Thyroid gland (tissue), 4 donors: ENCODE measurements at regions not wholly inside any gene's neighbourhood (a gene's known extent, or its start where the extent isn't known, plus 50 kb on each side); places are given as distances from the start of the nearest gene placed in this dataset.

Experiments
- DNase-seq, 2 donors: peaks; one replicate each; pipeline ENCODE4 v3.0.0-alpha.2; 2019
- H3K27ac ChIP-seq, 3 donors: fragments of 200-600 bp; sonication (generic); 1 replicate in 2 of 3; 2 replicates in 1 of 3; pipeline ENCODE4 v1.5.1; 2016 to 2019; ENCODE audit warnings: mild to moderate bottlenecking in 1 of 3, moderate library complexity in 1 of 3
- H3K27me3 ChIP-seq: fragments of 200-600 bp; sonication (generic); one replicate; pipeline ENCODE4 v1.5.1; 2019
- H3K36me3 ChIP-seq, 2 donors: fragments of 200-600 bp; sonication (generic); one replicate each; pipeline ENCODE4 v1.5.1; 2016 to 2019
- H3K4me1 ChIP-seq, 2 donors: fragments of 200-600 bp; sonication (generic); one replicate each; pipeline ENCODE4 v1.5.1; 2017 to 2019
- H3K4me3 ChIP-seq, 3 donors: fragments of 200-600 bp; sonication (generic); replicated peaks in 1 of 3; 1 replicate in 2 of 3; 2 replicates in 1 of 3; pipeline ENCODE4 v1.5.1; 2016; ENCODE audit warnings: mild to moderate bottlenecking in 1 of 3
- H3K9me3 ChIP-seq: fragments of 200-600 bp; sonication (generic); one replicate; pipeline ENCODE4 v1.5.1; 2017
- POLR2A ChIP-seq, 2 donors: fragments of 450-650 bp; IDR thresholded peaks; one replicate each; pipeline ENCODE4 v1.6.1; 2017; ENCODE audit warnings: antibody characterized with exemption in 2 of 2, mild to moderate bottlenecking in 2 of 2, moderate library complexity in 1 of 2
- WGBS, 2 donors: methylation state at CpG; one replicate each; pipeline ENCODE4 v1.1.5; 2017; 5-methylcytosine and 5-hydroxymethylcytosine counted together
- intact Hi-C: fragments of 100-400 bp; cut with DNase I; formaldehyde crosslinking; loops from one replicate; pipeline ENCODE4 v1.15.1; 2023
- TF ChIP-seq, protein P1 (sequence below), 6 experiments: fragments of 200-600 bp in 3 of 6; fragments of 450-650 bp in 3 of 6; sonication (generic) in 3 of 6; IDR thresholded peaks; one replicate each; pipeline ENCODE4 v1.5.1; 2016 to 2019; ENCODE audit warnings: antibody characterized with exemption in 6 of 6, mild to moderate bottlenecking in 2 of 6, inconsistent platforms in 1 of 6, moderate library complexity in 1 of 6

- no peaks in the 10 kb centered on the region for H3K27me3 ChIP-seq
- H3K9me3 ChIP-seq = no peaks in the 10 kb centered on the region
- H3K4me3 ChIP-seq = no peak overlapping the region
- H3K4me1 ChIP-seq = no peaks in the 10 kb centered on the region
- H3K27ac ChIP-seq = no peak overlapping the region
- no peak for DNase-seq
- no peaks in the 10 kb centered on the region for H3K36me3 ChIP-seq
- intact Hi-C loops = no loop called here
- no peak for TF ChIP-seq POLR2A (IDR thresholded peaks at IDR 0.05)
- TF ChIP-seq, protein P1, sequence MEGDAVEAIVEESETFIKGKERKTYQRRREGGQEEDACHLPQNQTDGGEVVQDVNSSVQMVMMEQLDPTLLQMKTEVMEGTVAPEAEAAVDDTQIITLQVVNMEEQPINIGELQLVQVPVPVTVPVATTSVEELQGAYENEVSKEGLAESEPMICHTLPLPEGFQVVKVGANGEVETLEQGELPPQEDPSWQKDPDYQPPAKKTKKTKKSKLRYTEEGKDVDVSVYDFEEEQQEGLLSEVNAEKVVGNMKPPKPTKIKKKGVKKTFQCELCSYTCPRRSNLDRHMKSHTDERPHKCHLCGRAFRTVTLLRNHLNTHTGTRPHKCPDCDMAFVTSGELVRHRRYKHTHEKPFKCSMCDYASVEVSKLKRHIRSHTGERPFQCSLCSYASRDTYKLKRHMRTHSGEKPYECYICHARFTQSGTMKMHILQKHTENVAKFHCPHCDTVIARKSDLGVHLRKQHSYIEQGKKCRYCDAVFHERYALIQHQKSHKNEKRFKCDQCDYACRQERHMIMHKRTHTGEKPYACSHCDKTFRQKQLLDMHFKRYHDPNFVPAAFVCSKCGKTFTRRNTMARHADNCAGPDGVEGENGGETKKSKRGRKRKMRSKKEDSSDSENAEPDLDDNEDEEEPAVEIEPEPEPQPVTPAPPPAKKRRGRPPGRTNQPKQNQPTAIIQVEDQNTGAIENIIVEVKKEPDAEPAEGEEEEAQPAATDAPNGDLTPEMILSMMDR (IDR thresholded peaks at IDR 0.05) = no peak
- WGBS, 2 donors = 76 to 87% methylated on average over 5 of the region's 5 CpGs
Measured at GRCh38 chr3:147915057-147915456, 505.9 kb downstream of the ZIC1 start.

DNA sequence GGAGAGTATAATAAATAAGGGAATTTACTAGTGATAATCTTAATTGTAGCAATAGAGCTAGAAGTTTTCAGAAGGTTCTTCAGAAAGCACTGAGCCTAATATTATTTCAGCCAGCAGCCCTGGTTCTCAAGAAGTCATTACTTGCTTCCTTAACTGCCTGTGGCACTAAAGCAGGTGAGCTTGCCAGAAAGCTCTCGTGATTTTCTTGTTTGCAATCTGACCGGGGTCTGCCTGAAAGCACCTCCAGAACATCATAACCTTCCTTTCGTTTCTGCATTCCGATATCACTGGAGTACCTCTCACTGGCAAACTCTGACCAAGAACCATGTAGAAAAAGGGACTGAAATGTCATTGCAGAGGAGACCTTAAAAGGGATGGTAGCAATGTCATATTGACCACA, 510.3 kb downstream of the ZIC1 start:
- Histone ChIP-seq H3K4me3 (no peak overlapping the region), H3K36me3 (no peaks in the 10 kb centered on the region), H3K4me1 (no peaks in the 10 kb centered on the region), H3K27ac (peak overlapping the region; percentile 15 to 79 (median 41)), H3K27me3 (no peaks in the 10 kb centered on the region), H3K9me3 (no peaks in the 10 kb centered on the region)
- DNase-seq = peak; percentile 86 to 88
- TF ChIP-seq, protein P1 (IDR thresholded peaks at IDR 0.05) = no peak
- peak in 1 of 2 donors; percentile 28 for TF ChIP-seq POLR2A (IDR thresholded peaks at IDR 0.05)
- intact Hi-C loops = no loop called here
- WGBS, 2 donors = 30 to 42% methylated on average over 4 of the region's 4 CpGs

GRCh38 chr3:147921051-147921450, 511.9 kb downstream of the ZIC1 start:
- Histone ChIP-seq H3K4me1 (no peaks in the 10 kb centered on the region), H3K9me3 (no peaks in the 10 kb centered on the region), H3K27me3 (no peaks in the 10 kb centered on the region), H3K36me3 (no peaks in the 10 kb centered on the region), H3K4me3 (no peak overlapping the region), H3K27ac (no peak overlapping the region)
- 72 to 82% methylated on average over 2 of the region's 2 CpGs for WGBS, 2 donors
- intact Hi-C loops = no loop called here
- no peak for DNase-seq
- TF ChIP-seq POLR2A (IDR thresholded peaks at IDR 0.05) = no peak
- TF ChIP-seq, protein P1 (IDR thresholded peaks at IDR 0.05) = no peak

- TF ChIP-seq, protein P1 (IDR thresholded peaks at IDR 0.05) = no peak
- no peak for TF ChIP-seq POLR2A (IDR thresholded peaks at IDR 0.05)
- intact Hi-C loops = no loop called here
- H3K27me3 ChIP-seq = no peaks in the 10 kb centered on the region
Measured at GRCh38 chr3:147924755-147925154, 515.6 kb downstream of the ZIC1 start.

GRCh38 chr3:147925272-147925671, 516.1 kb downstream of the ZIC1 start:
- intact Hi-C loops = no loop called here
- H3K27ac ChIP-seq = no peak overlapping the region
- no peaks in the 10 kb centered on the region for H3K27me3 ChIP-seq
- H3K4me1 ChIP-seq = no peaks in the 10 kb centered on the region
- no peak overlapping the region for H3K4me3 ChIP-seq
- TF ChIP-seq POLR2A (IDR thresholded peaks at IDR 0.05) = no peak
- TF ChIP-seq, protein P1 (IDR thresholded peaks at IDR 0.05) = no peak
- no peaks in the 10 kb centered on the region for H3K36me3 ChIP-seq
- no peak for DNase-seq
- H3K9me3 ChIP-seq = no peaks in the 10 kb centered on the region

More at GRCh38 chr3:147924755-147925154, 515.6 kb downstream of the ZIC1 start:
- no peaks in the 10 kb centered on the region for H3K9me3 ChIP-seq
- WGBS, 2 donors = 50 to 87% methylated on average over 1 of the region's 1 CpG
- H3K4me1 ChIP-seq = no peaks in the 10 kb centered on the region
- H3K27ac ChIP-seq = no peak overlapping the region
- H3K36me3 ChIP-seq = no peaks in the 10 kb centered on the region
- no peak for DNase-seq
- no peak overlapping the region for H3K4me3 ChIP-seq
